Memory B cell (primary cell): ENCODE measurements at regions not wholly inside any gene's neighbourhood (a gene's known extent, or its start where the extent isn't known, plus 50 kb on each side); places are given as distances from the start of the nearest gene placed in this dataset.

Experiments used
- ATAC-seq: fragments of 150-1000 bp; cut with Tn5 transposase; 2 replicates; pipeline ENCODE4 v1.10.0; 2021; ENCODE audit warnings: low read depth, mild to moderate bottlenecking, moderate library complexity
- DNase-seq, 2 donors: peaks; one replicate each; pipeline ENCODE4 v3.0.0; 2022; ENCODE audit warnings: low spot score in 2 of 2
- H3K27ac Mint-ChIP-seq: one replicate; pipeline ENCODE4 v1.8.0; 2022; ENCODE audit warnings: mild to moderate bottlenecking, moderate library complexity, mixed read lengths
- H3K27me3 Mint-ChIP-seq: one replicate; pipeline ENCODE4 v1.8.0; 2022; ENCODE audit warnings: mixed read lengths
- H3K36me3 Mint-ChIP-seq: one replicate; pipeline ENCODE4 v1.8.0; 2022; ENCODE audit warnings: mild to moderate bottlenecking, mixed read lengths
- H3K4me1 Mint-ChIP-seq: one replicate; pipeline ENCODE4 v1.8.0; 2022; ENCODE audit warnings: mixed read lengths
- H3K4me3 Mint-ChIP-seq: one replicate; pipeline ENCODE4 v1.8.0; 2022; ENCODE audit warnings: mild to moderate bottlenecking, moderate library complexity, mixed read lengths
- H3K9me3 Mint-ChIP-seq: one replicate; pipeline ENCODE4 v1.8.0; 2022; ENCODE audit warnings: mixed read lengths

DNA sequence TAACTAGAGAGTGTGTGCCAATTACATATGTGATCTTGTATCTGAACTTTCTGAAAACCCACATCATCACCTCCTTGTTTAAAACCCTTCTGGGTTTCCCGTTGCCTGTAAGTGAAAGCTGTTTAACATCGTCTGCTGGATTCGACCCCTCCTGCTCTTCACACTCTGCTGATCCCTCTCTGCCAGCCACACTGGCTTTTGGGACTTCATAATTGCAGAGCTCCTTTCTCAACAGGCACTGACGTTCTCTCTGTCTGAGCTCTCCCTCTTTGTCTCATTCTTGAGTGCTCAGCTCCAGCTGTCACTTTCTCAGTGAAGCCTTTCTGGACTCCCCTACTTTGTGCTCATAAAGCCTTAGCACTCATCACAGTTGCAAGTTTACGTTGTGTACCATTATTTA, 153.9 kb downstream of the CEP135 start:
- no peaks in the 10 kb centered on the region for H3K27me3 Mint-ChIP-seq
- no peaks in the 10 kb centered on the region for H3K4me1 Mint-ChIP-seq
- no peak overlapping the region for H3K27ac Mint-ChIP-seq
- no peak for DNase-seq
- H3K4me3 Mint-ChIP-seq = no peak overlapping the region
- H3K36me3 Mint-ChIP-seq = no peaks in the 10 kb centered on the region
- H3K9me3 Mint-ChIP-seq = no peaks in the 10 kb centered on the region
- no peak for ATAC-seq

DNA sequence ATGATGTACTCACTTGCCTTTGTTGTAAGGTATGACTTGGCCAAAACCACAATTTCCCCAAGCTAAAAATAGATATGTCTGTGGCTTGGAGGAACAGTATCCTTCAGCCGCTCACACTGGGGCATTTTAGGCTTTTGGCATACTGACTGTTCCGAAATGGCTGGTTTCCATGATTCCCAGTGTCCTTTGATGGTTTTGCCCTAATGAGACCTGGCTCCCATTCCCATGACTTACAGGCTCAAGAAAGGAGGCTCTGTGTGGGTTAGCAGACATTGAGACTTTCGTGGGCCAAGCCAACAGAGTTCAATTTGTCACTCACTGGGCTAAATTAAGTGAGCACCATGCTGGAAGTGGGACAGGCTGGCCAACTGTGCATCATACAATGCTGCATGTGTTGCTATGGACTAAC, 150.6 kb downstream of the CEP135 start:
- ATAC-seq (no peak), DNase-seq (no peak)
- H3K27me3 Mint-ChIP-seq = no peaks in the 10 kb centered on the region
- H3K4me1 Mint-ChIP-seq = no peaks in the 10 kb centered on the region
- H3K27ac Mint-ChIP-seq = no peak overlapping the region
- H3K9me3 Mint-ChIP-seq = no peaks in the 10 kb centered on the region
- H3K36me3 Mint-ChIP-seq = no peaks in the 10 kb centered on the region
- H3K4me3 Mint-ChIP-seq = no peak overlapping the region

DNA sequence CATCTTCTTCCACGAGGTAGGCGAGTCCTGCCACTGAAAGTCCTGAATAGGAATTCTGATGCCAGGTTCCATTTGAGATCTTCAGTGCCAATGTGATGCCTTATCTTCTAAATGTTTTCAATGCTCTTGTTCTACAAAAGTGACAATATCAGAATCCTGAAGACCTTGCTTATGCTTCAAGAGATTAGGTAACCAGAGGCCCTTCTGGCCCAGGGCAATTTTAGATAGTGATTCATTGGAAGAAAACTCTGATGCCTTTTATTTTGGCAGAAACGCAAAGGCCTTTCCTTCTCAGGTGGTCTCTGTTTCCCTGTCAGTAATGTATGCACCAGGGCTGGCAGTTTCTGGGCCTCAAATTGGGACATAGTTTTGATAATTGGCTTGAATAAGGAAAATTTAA, 144.8 kb downstream of the CEP135 start:
- no peak for ATAC-seq
- Mint-ChIP-seq H3K36me3 (no peaks in the 10 kb centered on the region), H3K27ac (no peak overlapping the region), H3K27me3 (no peaks in the 10 kb centered on the region), H3K4me1 (no peaks in the 10 kb centered on the region), H3K9me3 (no peaks in the 10 kb centered on the region), H3K4me3 (no peak overlapping the region)
- DNase-seq = no peak

DNA sequence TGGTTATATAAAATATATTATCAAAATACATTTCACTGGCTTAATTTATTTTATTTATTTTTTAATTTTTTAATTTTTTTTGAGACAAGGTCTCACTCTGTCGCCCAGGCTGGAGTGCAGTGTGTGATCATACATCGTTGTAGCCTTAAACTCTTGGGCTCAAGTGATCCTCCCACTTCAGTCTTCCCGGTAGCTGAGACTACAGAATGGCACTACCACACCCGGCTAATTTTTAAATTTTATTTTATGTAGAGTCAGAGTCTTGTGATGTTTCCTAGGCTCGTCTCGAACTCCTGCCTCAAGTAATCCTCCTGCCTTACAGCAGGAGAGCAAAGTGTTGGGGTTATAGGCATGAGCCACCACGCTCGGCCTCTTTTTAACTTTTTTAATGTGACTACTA, 143.8 kb downstream of the CEP135 start:
- no peak for ATAC-seq
- no peaks in the 10 kb centered on the region for H3K4me1 Mint-ChIP-seq

DNA sequence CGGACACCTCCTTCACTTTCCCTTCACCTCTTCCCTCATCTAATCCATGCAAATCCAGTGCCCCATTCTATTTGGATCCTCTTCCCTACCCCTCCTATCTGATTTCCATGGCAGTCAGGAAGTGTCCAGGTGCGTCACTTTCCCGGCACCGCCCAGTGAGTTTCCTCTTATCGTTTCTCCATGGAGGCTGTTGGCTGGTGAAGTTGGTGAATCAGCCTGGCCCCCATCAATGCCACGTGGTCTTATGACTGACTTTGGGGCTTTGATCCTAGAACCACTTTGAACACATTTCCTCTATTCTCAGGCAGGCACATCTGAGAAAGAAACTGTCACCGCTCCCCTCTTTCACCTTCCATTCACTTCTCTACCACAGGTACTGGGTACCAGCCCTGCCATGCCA, 137.8 kb downstream of the CEP135 start:
- no peak for DNase-seq
- Mint-ChIP-seq H3K36me3 (no peaks in the 10 kb centered on the region), H3K4me3 (no peak overlapping the region), H3K9me3 (no peaks in the 10 kb centered on the region), H3K27ac (no peak overlapping the region), H3K4me1 (peaks cover 3% of the 10 kb centered on the region), H3K27me3 (no peaks in the 10 kb centered on the region)
- no peak for ATAC-seq

More for the DNA sequence above, 143.8 kb downstream of the CEP135 start:
- no peaks in the 10 kb centered on the region for H3K27me3 Mint-ChIP-seq
- no peak overlapping the region for H3K4me3 Mint-ChIP-seq
- no peak for DNase-seq
- H3K9me3 Mint-ChIP-seq = no peaks in the 10 kb centered on the region
- H3K36me3 Mint-ChIP-seq = no peaks in the 10 kb centered on the region
- H3K27ac Mint-ChIP-seq = no peak overlapping the region

DNA sequence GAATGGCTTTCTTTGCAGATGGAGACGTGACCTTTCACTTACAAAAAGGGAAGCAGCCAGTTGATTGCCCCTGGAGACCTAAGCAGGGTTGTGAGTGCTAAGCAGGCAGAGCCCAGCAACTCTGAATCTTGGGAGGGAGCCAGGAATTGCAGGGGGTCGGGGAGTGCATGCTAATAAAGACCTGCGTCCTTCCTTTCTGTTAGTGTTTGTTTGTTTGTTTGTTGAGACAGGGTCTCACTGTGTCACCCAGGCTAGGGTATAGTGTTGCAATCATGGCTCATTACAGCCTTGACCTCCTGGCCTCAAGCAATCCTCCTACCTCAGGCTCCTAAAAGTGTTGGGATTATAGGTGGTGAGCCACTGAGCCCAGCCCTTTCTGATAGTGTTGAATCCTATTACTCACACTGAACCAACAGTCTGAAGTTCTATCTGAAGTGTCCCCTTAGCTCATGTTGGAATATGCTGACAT, 137.4 kb downstream of the CEP135 start:
- ATAC-seq = no peak
- no peak overlapping the region for H3K4me3 Mint-ChIP-seq
- peaks cover 3% of the 10 kb centered on the region for H3K4me1 Mint-ChIP-seq
- H3K36me3 Mint-ChIP-seq = no peaks in the 10 kb centered on the region
- H3K9me3 Mint-ChIP-seq = no peaks in the 10 kb centered on the region
- no peak overlapping the region for H3K27ac Mint-ChIP-seq
- no peaks in the 10 kb centered on the region for H3K27me3 Mint-ChIP-seq
- DNase-seq = no peak

DNA sequence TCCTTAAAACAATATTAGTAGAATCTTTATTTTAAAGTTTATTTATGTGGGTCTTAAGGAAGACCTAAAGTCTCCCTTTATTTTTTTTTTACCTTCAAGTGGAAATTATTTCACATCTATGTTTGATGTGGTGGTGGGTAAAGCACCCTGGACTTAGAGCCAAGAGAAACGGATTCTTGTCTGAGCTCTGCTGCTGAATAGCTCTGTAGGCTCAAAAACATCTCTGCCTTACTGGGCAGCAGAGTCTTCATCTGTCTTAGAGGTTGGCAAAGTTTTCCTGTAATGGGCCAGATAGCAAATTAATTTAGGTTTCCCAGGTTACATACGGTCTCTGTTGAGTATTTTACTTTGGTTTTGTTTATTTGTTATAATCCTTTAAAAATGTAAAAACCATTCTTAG, 136.5 kb downstream of the CEP135 start:
- no peak for ATAC-seq
- Mint-ChIP-seq H3K27me3 (no peaks in the 10 kb centered on the region), H3K9me3 (no peaks in the 10 kb centered on the region), H3K4me3 (no peak overlapping the region), H3K36me3 (no peaks in the 10 kb centered on the region), H3K27ac (no peak overlapping the region), H3K4me1 (peaks cover 3% of the 10 kb centered on the region)
- DNase-seq = no peak

DNA sequence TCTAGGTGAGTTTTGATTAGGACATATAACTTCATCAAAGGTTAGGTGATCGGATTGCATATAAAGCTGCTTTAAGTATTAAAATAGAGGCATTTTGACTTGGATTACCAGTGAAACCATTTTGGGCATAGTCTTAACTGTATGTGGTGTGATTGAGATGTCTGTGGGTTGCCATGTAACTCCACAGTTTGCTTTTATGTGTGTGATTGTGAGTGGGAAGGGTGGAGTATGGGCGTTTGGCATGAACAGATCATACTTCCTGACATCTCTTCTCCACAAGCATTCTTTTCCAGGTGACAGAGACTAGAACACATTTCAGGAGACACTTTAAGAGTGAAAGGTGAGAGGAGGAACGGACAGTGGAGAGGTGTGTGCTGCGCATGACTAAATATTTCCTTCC, 136.1 kb downstream of the CEP135 start:
- ATAC-seq (no peak), DNase-seq (no peak)
- Mint-ChIP-seq H3K27ac (no peak overlapping the region), H3K9me3 (no peaks in the 10 kb centered on the region), H3K36me3 (no peaks in the 10 kb centered on the region), H3K4me1 (peaks cover 3% of the 10 kb centered on the region), H3K4me3 (no peak overlapping the region), H3K27me3 (no peaks in the 10 kb centered on the region)
